Lung (tissue), 11 donors: ENCODE measurements at regions not wholly inside any gene's neighbourhood (a gene's known extent, or its start where the extent isn't known, plus 50 kb on each side); places are given as distances from the start of the nearest gene placed in this dataset.

Source experiments
- ATAC-seq: fragments of 200-7000 bp; cut with Tn5 transposase; one replicate; pipeline ENCODE4 v1.9.1; 2020; ENCODE audit warnings: moderate number of reproducible peaks; ENCODE audit not compliant: insufficient read depth, low FRiP score
- DNase-seq, 3 donors: peaks; one replicate each; pipeline ENCODE4 v3.0.0-alpha.2; 2013 to 2017
- H3K27ac ChIP-seq, 2 donors: one replicate each; pipeline ENCODE4 v1.5.1; 2013; ENCODE audit warnings: mild to moderate bottlenecking in 2 of 2, moderate library complexity in 2 of 2, control low read depth in 1 of 2, inconsistent platforms in 1 of 2, low read depth in 1 of 2, low read length in 1 of 2
- H3K27me3 ChIP-seq, 3 donors: one replicate each; pipeline ENCODE4 v1.5.1; 2013; ENCODE audit warnings: low read length in 2 of 3; ENCODE audit not compliant: control insufficient read depth in 3 of 3, insufficient read depth in 3 of 3
- H3K36me3 ChIP-seq, 4 donors: one replicate each; pipeline ENCODE4 v1.5.1; 2013; ENCODE audit warnings: low read length in 4 of 4, mild to moderate bottlenecking in 1 of 4, moderate library complexity in 1 of 4; ENCODE audit not compliant: control insufficient read depth in 4 of 4, insufficient read depth in 4 of 4
- H3K4me1 ChIP-seq, 5 donors: one replicate each; pipeline ENCODE4 v1.5.1; 2013; ENCODE audit warnings: low read length in 5 of 5, mild to moderate bottlenecking in 2 of 5, moderate library complexity in 1 of 5; ENCODE audit not compliant: control insufficient read depth in 5 of 5, insufficient read depth in 5 of 5
- H3K4me3 ChIP-seq: one replicate; pipeline ENCODE4 v1.5.1; 2013; ENCODE audit warnings: mild to moderate bottlenecking, control low read depth, moderate library complexity
- H3K9ac ChIP-seq, 2 donors: one replicate each; pipeline ENCODE4 v1.5.1; 2013; ENCODE audit warnings: low read length in 2 of 2, control low read depth in 1 of 2; ENCODE audit not compliant: insufficient read depth in 1 of 2
- H3K9me3 ChIP-seq, 4 donors: one replicate each; pipeline ENCODE4 v1.5.1; 2013; ENCODE audit warnings: low read length in 3 of 4, mild to moderate bottlenecking in 1 of 4, moderate library complexity in 1 of 4; ENCODE audit not compliant: control insufficient read depth in 4 of 4, insufficient read depth in 3 of 4
- WGBS, 2 donors: extraction: QIAGEN DNeasy Blood & Tissue Kit; methylation state at CpG; one replicate each; pipeline ENCODE4 v1.1.7; 2013; 5-methylcytosine and 5-hydroxymethylcytosine counted together
- TF ChIP-seq, protein P1 (sequence below): IDR thresholded peaks from 2 replicates; pipeline ENCODE4 v1.5.1; 2012; ENCODE audit warnings: mild to moderate bottlenecking; ENCODE audit errors: control extremely low read depth, extremely low read depth
- donor health status: control.
- donor health status: control.
- donor health status: Bipolar disorder and iron deficiency.
- donor health status: healthy.
- donor health status: DM: yes; HTN: yes; CAD: no.

DNA sequence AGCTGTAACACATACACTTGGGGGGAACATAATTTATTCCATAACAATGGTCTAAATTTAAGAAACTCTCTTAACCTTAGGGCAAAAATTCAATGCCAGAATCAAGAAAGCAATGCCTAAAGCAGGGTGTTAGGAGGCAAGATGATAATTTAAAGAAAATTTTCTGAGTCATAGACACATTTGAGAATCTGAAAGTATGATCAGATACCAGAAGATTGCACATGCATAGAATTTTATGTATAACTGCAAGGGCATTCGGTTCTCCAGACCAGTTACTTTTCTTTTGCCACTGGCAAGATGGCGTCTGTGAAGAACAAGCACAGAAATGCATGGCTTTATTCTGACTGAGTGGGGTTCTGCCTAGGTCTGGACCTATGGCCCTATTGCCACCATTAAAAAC, 64.4 kb upstream of the IPO9 start:
- no peak for DNase-seq
- H3K9me3 ChIP-seq = no peaks in the 10 kb centered on the region
- H3K36me3 ChIP-seq = no peaks in the 10 kb centered on the region
- H3K27me3 ChIP-seq = no peaks in the 10 kb centered on the region
- H3K4me3 ChIP-seq = no peak overlapping the region
- H3K27ac ChIP-seq = peak overlapping the region in 1 of 2 donors; percentile 66
- peaks cover 0 to 49% (median 36%) of the 10 kb centered on the region in 5 donors for H3K4me1 ChIP-seq
- TF ChIP-seq, protein P1, sequence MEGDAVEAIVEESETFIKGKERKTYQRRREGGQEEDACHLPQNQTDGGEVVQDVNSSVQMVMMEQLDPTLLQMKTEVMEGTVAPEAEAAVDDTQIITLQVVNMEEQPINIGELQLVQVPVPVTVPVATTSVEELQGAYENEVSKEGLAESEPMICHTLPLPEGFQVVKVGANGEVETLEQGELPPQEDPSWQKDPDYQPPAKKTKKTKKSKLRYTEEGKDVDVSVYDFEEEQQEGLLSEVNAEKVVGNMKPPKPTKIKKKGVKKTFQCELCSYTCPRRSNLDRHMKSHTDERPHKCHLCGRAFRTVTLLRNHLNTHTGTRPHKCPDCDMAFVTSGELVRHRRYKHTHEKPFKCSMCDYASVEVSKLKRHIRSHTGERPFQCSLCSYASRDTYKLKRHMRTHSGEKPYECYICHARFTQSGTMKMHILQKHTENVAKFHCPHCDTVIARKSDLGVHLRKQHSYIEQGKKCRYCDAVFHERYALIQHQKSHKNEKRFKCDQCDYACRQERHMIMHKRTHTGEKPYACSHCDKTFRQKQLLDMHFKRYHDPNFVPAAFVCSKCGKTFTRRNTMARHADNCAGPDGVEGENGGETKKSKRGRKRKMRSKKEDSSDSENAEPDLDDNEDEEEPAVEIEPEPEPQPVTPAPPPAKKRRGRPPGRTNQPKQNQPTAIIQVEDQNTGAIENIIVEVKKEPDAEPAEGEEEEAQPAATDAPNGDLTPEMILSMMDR = no peak
- no peak for ATAC-seq
- no peak overlapping the region for H3K9ac ChIP-seq
- 96 to 98% methylated on average over 2 of the region's 2 CpGs for WGBS, 2 donors

DNA sequence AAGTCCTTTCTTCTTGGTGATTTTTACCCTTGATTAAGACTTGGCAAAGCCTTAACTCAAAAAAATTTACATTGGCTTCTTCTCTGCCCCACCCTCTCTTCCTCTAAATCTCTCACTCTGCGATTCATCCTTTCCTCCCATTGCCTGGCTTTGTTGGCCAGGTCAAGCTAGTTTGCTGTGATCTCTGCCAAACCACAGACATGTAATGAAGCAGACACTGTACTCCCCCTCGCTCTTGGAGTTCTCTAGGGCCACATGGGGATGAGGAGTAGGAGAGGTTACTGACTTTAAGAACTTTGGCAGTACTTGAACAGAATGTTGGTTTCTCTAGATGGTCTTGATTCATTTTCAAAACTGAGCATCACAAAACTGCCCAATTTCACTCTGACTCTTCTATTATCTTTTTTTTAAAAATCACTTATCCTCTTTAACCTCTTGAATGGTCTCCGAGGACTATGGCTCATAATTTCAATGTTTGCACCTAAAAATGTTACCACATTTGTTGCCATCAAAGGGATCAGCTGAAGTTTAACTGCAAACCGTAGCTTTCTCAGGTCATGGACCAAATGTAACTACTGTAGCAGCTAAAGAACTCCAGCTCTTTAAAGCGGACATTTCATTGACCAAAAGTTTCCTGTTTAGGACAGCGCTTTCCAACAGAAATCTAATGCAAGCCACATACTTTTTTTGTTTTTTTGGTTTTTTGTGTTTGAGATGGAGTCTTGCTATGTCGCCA, 62.7 kb upstream of the IPO9 start:
- WGBS, 2 donors = 81 to 85% methylated on average over 7 of the region's 7 CpGs
- Histone ChIP-seq H3K4me1 (peaks cover 4 to 43% (median 23%) of the 10 kb centered on the region in 5 donors), H3K9me3 (peaks cover 0 to 7% (median 0%) of the 10 kb centered on the region in 4 donors), H3K9ac (no peak overlapping the region), H3K27ac (peak overlapping the region in 1 of 2 donors; percentile 34), H3K27me3 (no peaks in the 10 kb centered on the region), H3K4me3 (no peak overlapping the region), H3K36me3 (no peaks in the 10 kb centered on the region)
- ATAC-seq (peak; percentile 77), DNase-seq (peak in 1 of 3 donors; percentile 43)
- TF ChIP-seq, protein P1 = no peak

DNA sequence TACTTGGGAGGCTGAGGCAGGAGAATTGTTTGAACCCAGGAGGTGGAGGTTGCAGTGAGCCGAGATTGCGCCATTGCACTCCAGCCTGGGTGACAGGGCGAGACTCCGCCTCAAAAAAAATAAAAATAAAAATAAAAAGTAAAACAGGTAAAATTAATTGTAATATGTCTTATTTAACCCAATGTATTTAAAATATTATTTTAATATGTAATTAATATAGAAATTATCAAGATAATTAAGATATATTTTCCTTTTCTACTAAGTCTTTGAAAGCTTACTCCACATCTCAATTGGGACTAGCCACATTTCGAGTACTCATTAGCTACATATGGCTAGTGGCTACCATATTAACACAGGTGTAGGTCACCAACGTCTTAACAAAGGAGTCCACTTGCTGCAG, 61.6 kb upstream of the IPO9 start:
- WGBS, 2 donors = 93% methylated on average over 6 of the region's 6 CpGs
- no peak for DNase-seq
- Histone ChIP-seq H3K9ac (no peak overlapping the region), H3K27ac (no peak overlapping the region), H3K9me3 (peaks cover 0 to 9% (median 4%) of the 10 kb centered on the region in 4 donors), H3K4me3 (no peak overlapping the region), H3K36me3 (peaks cover 0 to 4% (median 0%) of the 10 kb centered on the region in 4 donors), H3K27me3 (no peaks in the 10 kb centered on the region), H3K4me1 (peaks cover 4 to 39% (median 18%) of the 10 kb centered on the region in 5 donors)
- TF ChIP-seq, protein P1 = no peak
- no peak for ATAC-seq

DNA sequence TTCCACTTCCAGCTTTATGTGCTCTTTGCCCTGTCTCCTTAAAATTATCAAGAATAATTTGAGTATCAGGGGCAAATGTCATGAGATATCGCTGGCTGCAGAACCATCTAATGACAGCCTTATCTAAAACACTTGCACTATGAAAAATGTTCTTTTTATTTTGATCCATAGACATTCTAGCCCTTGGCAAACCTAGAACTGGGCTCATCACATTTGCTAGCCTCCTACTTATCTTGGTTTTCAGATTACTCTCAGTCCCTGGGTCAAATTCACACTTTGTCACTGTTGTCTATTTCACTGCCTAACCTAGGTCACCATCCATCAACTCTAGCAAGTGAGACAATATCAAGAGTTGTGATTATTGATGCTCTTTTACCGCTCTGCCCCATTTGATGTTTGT, 59.9 kb upstream of the IPO9 start:
- Histone ChIP-seq H3K27me3 (no peaks in the 10 kb centered on the region), H3K9me3 (peaks cover 0 to 9% (median 4%) of the 10 kb centered on the region in 4 donors), H3K4me3 (no peak overlapping the region), H3K9ac (no peak overlapping the region), H3K4me1 (peaks cover 4 to 33% (median 14%) of the 10 kb centered on the region in 5 donors), H3K27ac (peak overlapping the region in 1 of 2 donors; percentile 76), H3K36me3 (peaks cover 0 to 5% (median 0%) of the 10 kb centered on the region in 4 donors)
- WGBS, 2 donors = 86 to 91% methylated on average over 2 of the region's 2 CpGs
- no peak for ATAC-seq
- DNase-seq = no peak
- TF ChIP-seq, protein P1 = no peak
